AG09309 (cell line): ENCODE measurements at regions not wholly inside any gene's neighbourhood (a gene's known extent, or its start where the extent isn't known, plus 50 kb on each side); places are given as distances from the start of the nearest gene placed in this dataset.
"Not testable (repeated sequence)": the region's sequence is repeated elsewhere in the genome, so short reads cannot be mapped to it uniquely, and the experiment has no call there.

Experiments
- DNase-seq: peaks from one replicate; pipeline ENCODE4 v3.0.0-alpha.2; 2010; ENCODE audit warnings: low read depth
- H3K4me3 ChIP-seq: 2 replicates; pipeline ENCODE4 v1.5.1; 2011; ENCODE audit warnings: mild to moderate bottlenecking, low read depth, low read length, moderate library complexity; ENCODE audit not compliant: control insufficient read depth
- TF ChIP-seq, protein P1 (sequence below): IDR thresholded peaks from 2 replicates; pipeline ENCODE4 v1.5.1; 2011; ENCODE audit warnings: mild to moderate bottlenecking, low read depth, low read length, inconsistent platforms; ENCODE audit not compliant: insufficient read depth, control insufficient read depth; ENCODE audit errors: missing control alignments

DNA sequence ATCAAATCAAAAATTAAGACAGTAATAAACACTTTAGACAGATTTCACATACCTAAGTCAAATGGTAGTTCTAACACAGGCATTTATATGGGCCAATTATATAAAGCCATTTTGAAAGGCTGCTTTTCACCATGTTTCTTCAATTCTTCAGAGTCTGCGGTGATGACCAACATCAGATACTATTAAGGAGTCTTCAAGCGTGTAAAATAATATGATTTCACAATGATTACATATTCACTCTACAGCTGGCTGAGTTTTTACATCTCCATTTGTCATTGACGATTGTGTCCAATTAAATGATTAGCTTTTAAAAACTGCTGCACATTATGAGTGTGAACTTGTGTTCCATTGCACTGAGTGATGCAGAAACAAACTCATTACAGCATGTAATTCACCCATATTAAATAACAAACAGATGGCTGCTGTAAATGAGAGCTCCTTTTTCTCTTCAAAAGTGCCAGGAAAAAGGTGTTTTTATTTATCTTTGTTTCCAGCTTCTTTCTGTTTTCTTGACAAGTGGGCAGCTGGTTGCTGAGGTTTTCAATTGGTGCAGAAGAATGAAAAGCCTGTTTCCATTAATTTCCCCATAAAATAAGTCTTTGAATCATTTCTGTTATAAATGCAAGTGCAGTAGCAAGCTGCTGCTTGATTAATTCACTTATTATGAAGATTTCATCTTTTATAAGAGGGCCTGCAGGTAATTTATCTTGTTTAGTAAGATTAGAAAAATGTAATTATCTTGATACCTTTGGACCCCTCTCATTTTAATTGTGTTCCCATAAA, 676.1 kb upstream of the KLHL1 start:
- no peak overlapping the region for H3K4me3 ChIP-seq
- TF ChIP-seq, protein P1, sequence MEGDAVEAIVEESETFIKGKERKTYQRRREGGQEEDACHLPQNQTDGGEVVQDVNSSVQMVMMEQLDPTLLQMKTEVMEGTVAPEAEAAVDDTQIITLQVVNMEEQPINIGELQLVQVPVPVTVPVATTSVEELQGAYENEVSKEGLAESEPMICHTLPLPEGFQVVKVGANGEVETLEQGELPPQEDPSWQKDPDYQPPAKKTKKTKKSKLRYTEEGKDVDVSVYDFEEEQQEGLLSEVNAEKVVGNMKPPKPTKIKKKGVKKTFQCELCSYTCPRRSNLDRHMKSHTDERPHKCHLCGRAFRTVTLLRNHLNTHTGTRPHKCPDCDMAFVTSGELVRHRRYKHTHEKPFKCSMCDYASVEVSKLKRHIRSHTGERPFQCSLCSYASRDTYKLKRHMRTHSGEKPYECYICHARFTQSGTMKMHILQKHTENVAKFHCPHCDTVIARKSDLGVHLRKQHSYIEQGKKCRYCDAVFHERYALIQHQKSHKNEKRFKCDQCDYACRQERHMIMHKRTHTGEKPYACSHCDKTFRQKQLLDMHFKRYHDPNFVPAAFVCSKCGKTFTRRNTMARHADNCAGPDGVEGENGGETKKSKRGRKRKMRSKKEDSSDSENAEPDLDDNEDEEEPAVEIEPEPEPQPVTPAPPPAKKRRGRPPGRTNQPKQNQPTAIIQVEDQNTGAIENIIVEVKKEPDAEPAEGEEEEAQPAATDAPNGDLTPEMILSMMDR = no peak
- DNase-seq = no peak

DNA sequence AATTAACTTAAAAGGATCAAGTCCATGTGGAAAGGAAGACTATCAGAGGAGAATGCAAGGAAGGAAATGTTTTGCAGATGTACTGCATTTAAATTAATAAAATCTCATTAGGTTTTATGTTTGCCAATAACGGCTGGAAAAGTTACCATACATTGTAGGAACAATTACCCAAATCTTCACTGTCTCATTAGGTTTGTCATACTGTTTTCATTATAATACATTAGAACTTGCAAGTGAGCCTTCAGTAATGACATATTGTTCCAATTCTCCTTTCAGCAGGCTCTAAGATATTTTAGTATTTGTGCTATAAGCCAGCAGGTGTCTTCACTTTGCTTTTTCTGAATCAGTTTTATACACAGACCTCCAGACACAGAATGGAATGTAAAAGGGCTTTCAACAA, 661.6 kb upstream of the KLHL1 start:
- TF ChIP-seq, protein P1 = no peak
- H3K4me3 ChIP-seq = no peak overlapping the region
- no peak for DNase-seq

DNA sequence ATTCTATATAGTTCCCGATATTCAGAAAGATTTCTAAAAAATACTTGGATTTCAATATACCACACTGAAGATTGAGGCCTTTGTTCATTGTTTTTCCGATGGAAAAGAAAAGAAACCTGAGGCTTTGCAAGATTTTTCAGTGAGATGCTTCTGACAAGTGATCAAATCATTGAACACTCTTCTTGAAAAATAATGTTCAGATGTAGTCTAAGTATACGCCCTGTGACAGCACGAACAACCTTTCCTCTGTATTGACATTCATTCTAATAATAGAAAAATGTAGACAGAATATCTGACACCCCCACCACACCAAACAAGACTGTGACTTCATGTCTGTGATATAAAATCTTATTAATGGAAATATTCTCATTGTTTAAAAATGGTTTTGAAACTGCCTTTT, 650.7 kb upstream of the KLHL1 start:
- DNase-seq = no peak
- TF ChIP-seq, protein P1 = no peak
- H3K4me3 ChIP-seq = no peak overlapping the region

DNA sequence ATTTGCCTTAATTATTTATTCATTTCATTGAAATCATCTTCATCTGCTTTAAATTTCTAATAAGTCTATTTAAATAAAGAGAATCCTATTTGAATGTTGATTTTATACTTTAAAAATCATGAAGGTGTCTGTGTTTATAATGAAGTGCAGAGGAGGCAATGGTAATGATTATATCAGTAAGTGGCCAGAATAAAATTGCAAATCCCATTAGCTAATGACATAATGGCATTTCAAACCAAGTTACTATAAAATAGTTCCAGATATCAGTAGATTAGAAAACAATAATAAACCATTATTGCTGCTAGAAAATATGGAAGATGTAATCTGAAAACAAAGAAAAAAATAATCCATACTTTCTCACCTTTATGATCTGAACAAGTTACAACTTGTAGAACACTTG, 647.8 kb upstream of the KLHL1 start:
- TF ChIP-seq, protein P1 = no peak
- no peak for DNase-seq
- H3K4me3 ChIP-seq = no peak overlapping the region

DNA sequence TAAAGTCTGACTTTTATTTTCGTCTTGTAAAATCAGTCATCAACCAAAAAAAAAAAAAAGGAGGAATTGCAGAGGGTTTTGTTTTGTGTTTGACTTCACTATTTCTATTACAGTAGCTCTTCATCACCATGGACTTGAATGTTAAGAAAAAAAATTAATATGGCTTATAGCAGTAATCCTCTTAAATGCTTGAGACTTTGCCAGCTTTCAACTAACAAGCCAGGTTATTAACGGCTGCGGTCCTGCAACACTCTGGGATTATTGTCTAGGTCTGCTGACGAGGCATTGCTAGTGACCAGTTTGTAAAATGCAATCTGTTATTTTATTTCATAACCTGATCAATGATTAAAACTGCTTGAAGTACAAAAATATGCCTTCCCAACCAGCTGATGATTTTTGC, 647.2 kb upstream of the KLHL1 start:
- DNase-seq = no peak
- TF ChIP-seq, protein P1 = no peak

DNA sequence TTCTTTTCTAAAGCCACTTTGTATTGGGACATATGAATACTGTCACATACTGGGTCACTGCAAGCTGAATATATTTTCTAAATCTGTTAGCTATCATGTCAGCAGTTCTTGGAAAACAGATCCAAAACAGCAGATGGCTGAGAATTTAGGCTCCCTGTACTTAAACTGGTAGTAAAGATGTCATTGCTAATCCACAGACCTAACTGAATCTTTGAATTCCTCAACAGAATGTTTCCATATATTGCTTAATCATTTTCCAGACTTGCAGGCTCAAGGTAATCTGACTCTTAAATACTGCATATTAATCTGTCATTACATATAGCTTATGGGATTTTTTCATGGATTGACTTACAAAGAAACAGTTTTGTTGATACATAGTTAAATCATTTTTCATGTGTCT, 639.0 kb upstream of the KLHL1 start:
- TF ChIP-seq, protein P1 = no peak
- no peak overlapping the region for H3K4me3 ChIP-seq
- no peak for DNase-seq

More for the DNA sequence above, 647.2 kb upstream of the KLHL1 start:
- H3K4me3 ChIP-seq = no peak overlapping the region

DNA sequence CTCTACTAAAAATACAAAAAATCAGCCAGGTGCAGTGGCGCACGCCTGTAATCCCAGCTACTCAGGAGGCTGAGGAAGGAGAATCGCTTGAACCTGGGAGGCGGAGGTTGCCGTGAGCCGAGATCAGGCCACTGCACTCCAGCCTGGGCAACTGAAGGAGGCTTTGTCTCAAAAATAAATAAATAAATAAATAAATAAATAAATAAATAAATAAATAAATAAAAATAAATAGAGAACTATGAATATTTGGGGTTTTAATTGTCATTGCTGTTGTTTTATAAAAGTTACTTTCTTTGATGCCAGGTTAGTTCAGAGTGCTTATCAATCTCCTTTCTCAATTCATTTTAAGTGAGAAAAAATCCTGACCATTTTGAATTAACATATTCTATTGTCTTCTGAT, 638.2 kb upstream of the KLHL1 start:
- not testable (repeated sequence) for DNase-seq

More for the DNA sequence above, 638.2 kb upstream of the KLHL1 start:
- H3K4me3 ChIP-seq = not testable (repeated sequence)
